ENCODE measurements at regions not wholly inside any gene's neighbourhood (a gene's known extent, or its start where the extent isn't known, plus 50 kb on each side); places are given as distances from the start of the nearest gene placed in this dataset.
"Not testable (repeated sequence)": the region's sequence is repeated elsewhere in the genome, so short reads cannot be mapped to it uniquely, and the experiment has no call there.

- H3K4me1 ChIP-seq (ENCODE audit: control insufficient read depth, insufficient read depth, low read length, poor library complexity, severe bottlenecking) = no peaks in the 10 kb centered on the region
- no peaks in the 10 kb centered on the region for H3K36me3 ChIP-seq (ENCODE audit: control insufficient read depth, insufficient read depth, low read length)
- H3K9me3 ChIP-seq (ENCODE audit: control insufficient read depth, low read length) = no peaks in the 10 kb centered on the region
- no peak overlapping the region for H3K27ac ChIP-seq (ENCODE audit: low read depth, low read length, severe bottlenecking)
- no peak overlapping the region for H3K4me3 ChIP-seq (ENCODE audit: extremely low read depth, insufficient read depth, low read length, poor library complexity, severe bottlenecking)
- 88 to 100% methylated on average over 1 of the region's 1 CpG for WGBS, 2 experiments (ENCODE audit: insufficient coverage in 2 of 2)
Measured at GRCh38 chr10:94150541-94151184, 156.9 kb downstream of the PLCE1 start.

- Histone ChIP-seq H3K4me3 (ENCODE audit: extremely low read depth, insufficient read depth, low read length, poor library complexity, severe bottlenecking) (no peak overlapping the region), H3K36me3 (ENCODE audit: control insufficient read depth, insufficient read depth, low read length) (no peaks in the 10 kb centered on the region), H3K27ac (ENCODE audit: low read depth, low read length, severe bottlenecking) (no peak overlapping the region), H3K4me1 (ENCODE audit: control insufficient read depth, insufficient read depth, low read length, poor library complexity, severe bottlenecking) (no peaks in the 10 kb centered on the region), H3K9me3 (ENCODE audit: control insufficient read depth, low read length) (no peaks in the 10 kb centered on the region)
- whole genome bisulfite sequencing, 2 experiments (ENCODE audit: insufficient coverage in 2 of 2) = 86 to 88% methylated on average over 3 to 4 of the region's 4 CpGs
Measured at GRCh38 chr10:94155722-94156271, 162.1 kb downstream of the PLCE1 start.

- Histone ChIP-seq H3K4me1 (ENCODE audit: control insufficient read depth, insufficient read depth, low read length, poor library complexity, severe bottlenecking) (no peaks in the 10 kb centered on the region), H3K9me3 (ENCODE audit: control insufficient read depth, low read length) (no peaks in the 10 kb centered on the region), H3K27ac (ENCODE audit: low read depth, low read length, severe bottlenecking) (no peak overlapping the region), H3K36me3 (ENCODE audit: control insufficient read depth, insufficient read depth, low read length) (no peaks in the 10 kb centered on the region), H3K4me3 (ENCODE audit: extremely low read depth, insufficient read depth, low read length, poor library complexity, severe bottlenecking) (no peak overlapping the region)
- WGBS, 2 experiments (ENCODE audit: insufficient coverage in 2 of 2) = 80% methylated on average over 1 of the region's 3 CpGs; no CpG with 5 or more reads in 1 of the 2 experiments
Measured at GRCh38 chr10:94156453-94156852, 162.7 kb downstream of the PLCE1 start.

GRCh38 chr10:94165158-94165611 is 171.5 kb downstream of the PLCE1 start:
- H3K9me3 ChIP-seq (ENCODE audit: control insufficient read depth, low read length); H3K36me3 ChIP-seq (ENCODE audit: control insufficient read depth, insufficient read depth, low read length); H3K4me1 ChIP-seq (ENCODE audit: control insufficient read depth, insufficient read depth, low read length, poor library complexity, severe bottlenecking); H3K4me3 ChIP-seq (ENCODE audit: extremely low read depth, insufficient read depth, low read length, poor library complexity, severe bottlenecking); H3K27ac ChIP-seq (ENCODE audit: low read depth, low read length, severe bottlenecking): not testable (repeated sequence)
- 85 to 89% methylated on average over 5 of the region's 12 CpGs for WGBS, 2 experiments (ENCODE audit: insufficient coverage in 2 of 2)

- WGBS, 2 experiments (ENCODE audit: insufficient coverage in 2 of 2) = 94 to 100% methylated on average over 2 of the region's 2 CpGs
- Histone ChIP-seq H3K27ac (ENCODE audit: low read depth, low read length, severe bottlenecking) (no peak overlapping the region), H3K4me3 (ENCODE audit: extremely low read depth, insufficient read depth, low read length, poor library complexity, severe bottlenecking) (no peak overlapping the region), H3K36me3 (ENCODE audit: control insufficient read depth, insufficient read depth, low read length) (no peaks in the 10 kb centered on the region), H3K4me1 (ENCODE audit: control insufficient read depth, insufficient read depth, low read length, poor library complexity, severe bottlenecking) (no peaks in the 10 kb centered on the region), H3K9me3 (ENCODE audit: control insufficient read depth, low read length) (no peaks in the 10 kb centered on the region)
Measured at GRCh38 chr10:94172332-94172731, 178.6 kb downstream of the PLCE1 start.

- no peaks in the 10 kb centered on the region for H3K9me3 ChIP-seq (ENCODE audit: control insufficient read depth, low read length)
- no peak overlapping the region for H3K4me3 ChIP-seq (ENCODE audit: extremely low read depth, insufficient read depth, low read length, poor library complexity, severe bottlenecking)
- WGBS, 2 experiments (ENCODE audit: insufficient coverage in 2 of 2) = no CpG with 5 or more reads among the region's 3 CpGs
- no peak overlapping the region for H3K27ac ChIP-seq (ENCODE audit: low read depth, low read length, severe bottlenecking)
- H3K4me1 ChIP-seq (ENCODE audit: control insufficient read depth, insufficient read depth, low read length, poor library complexity, severe bottlenecking) = no peaks in the 10 kb centered on the region
- no peaks in the 10 kb centered on the region for H3K36me3 ChIP-seq (ENCODE audit: control insufficient read depth, insufficient read depth, low read length)
Measured at GRCh38 chr10:94173594-94173993, 179.9 kb downstream of the PLCE1 start.

GRCh38 chr10:94174838-94175237 is 181.1 kb downstream of the PLCE1 start:
- H3K36me3 ChIP-seq (ENCODE audit: control insufficient read depth, insufficient read depth, low read length) = no peaks in the 10 kb centered on the region
- no peaks in the 10 kb centered on the region for H3K4me1 ChIP-seq (ENCODE audit: control insufficient read depth, insufficient read depth, low read length, poor library complexity, severe bottlenecking)
- H3K4me3 ChIP-seq (ENCODE audit: extremely low read depth, insufficient read depth, low read length, poor library complexity, severe bottlenecking) = no peak overlapping the region
- H3K9me3 ChIP-seq (ENCODE audit: control insufficient read depth, low read length) = no peaks in the 10 kb centered on the region
- H3K27ac ChIP-seq (ENCODE audit: low read depth, low read length, severe bottlenecking) = no peak overlapping the region

- Histone ChIP-seq H3K36me3 (ENCODE audit: control insufficient read depth, insufficient read depth, low read length) (no peaks in the 10 kb centered on the region), H3K4me1 (ENCODE audit: control insufficient read depth, insufficient read depth, low read length, poor library complexity, severe bottlenecking) (no peaks in the 10 kb centered on the region), H3K9me3 (ENCODE audit: control insufficient read depth, low read length) (no peaks in the 10 kb centered on the region), H3K4me3 (ENCODE audit: extremely low read depth, insufficient read depth, low read length, poor library complexity, severe bottlenecking) (no peak overlapping the region), H3K27ac (ENCODE audit: low read depth, low read length, severe bottlenecking) (no peak overlapping the region)
- 88 to 89% methylated on average over 3 to 5 of the region's 5 CpGs for WGBS, 2 experiments (ENCODE audit: insufficient coverage in 2 of 2)
Measured at GRCh38 chr10:94178475-94179253, 184.1 kb downstream of the NOC3L start.

- 60% methylated on average over 1 of the region's 2 CpGs; no CpG with 5 or more reads in 1 of the 2 experiments for WGBS, 2 experiments (ENCODE audit: insufficient coverage in 2 of 2)
- Histone ChIP-seq H3K9me3 (ENCODE audit: control insufficient read depth, low read length) (no peaks in the 10 kb centered on the region), H3K4me1 (ENCODE audit: control insufficient read depth, insufficient read depth, low read length, poor library complexity, severe bottlenecking) (no peaks in the 10 kb centered on the region), H3K4me3 (ENCODE audit: extremely low read depth, insufficient read depth, low read length, poor library complexity, severe bottlenecking) (no peak overlapping the region), H3K36me3 (ENCODE audit: control insufficient read depth, insufficient read depth, low read length) (no peaks in the 10 kb centered on the region), H3K27ac (ENCODE audit: low read depth, low read length, severe bottlenecking) (no peak overlapping the region)
Measured at GRCh38 chr10:94180576-94180975, 182.2 kb downstream of the NOC3L start.

GRCh38 chr10:94183666-94184264 is 179.0 kb downstream of the NOC3L start:
- H3K27ac ChIP-seq (ENCODE audit: low read depth, low read length, severe bottlenecking) = no peak overlapping the region
- 69 to 89% methylated on average over 3 to 6 of the region's 7 CpGs for WGBS, 2 experiments (ENCODE audit: insufficient coverage in 2 of 2)
- no peak overlapping the region for H3K4me3 ChIP-seq (ENCODE audit: extremely low read depth, insufficient read depth, low read length, poor library complexity, severe bottlenecking)
- H3K9me3 ChIP-seq (ENCODE audit: control insufficient read depth, low read length) = no peaks in the 10 kb centered on the region
- no peaks in the 10 kb centered on the region for H3K36me3 ChIP-seq (ENCODE audit: control insufficient read depth, insufficient read depth, low read length)
- no peaks in the 10 kb centered on the region for H3K4me1 ChIP-seq (ENCODE audit: control insufficient read depth, insufficient read depth, low read length, poor library complexity, severe bottlenecking)

Data from mesodermal cell (in vitro differentiated cells).